Heart left ventricle (tissue), 13 donors: ENCODE measurements at regions not wholly inside any gene's neighbourhood (a gene's known extent, or its start where the extent isn't known, plus 50 kb on each side); places are given as distances from the start of the nearest gene placed in this dataset.

ENCODE experiments used
- CTCF ChIP-seq, 12 donors: fragments of 200-600 bp; sonication (generic) in 4 of 12; IDR thresholded peaks; one replicate each; pipeline versions ENCODE4 v1.5.0 to v1.8.0; 2018 to 2022; ENCODE audit warnings: antibody characterized with exemption in 12 of 12, mild to moderate bottlenecking in 5 of 12
- POLR2A ChIP-seq, 2 donors: fragments of 450-650 bp; IDR thresholded peaks; one replicate each; pipeline ENCODE4 v1.6.1; 2017; ENCODE audit warnings: antibody characterized with exemption in 2 of 2, mild to moderate bottlenecking in 2 of 2, moderate library complexity in 2 of 2
- donor health status: ischemic (EF 13 %, LVEDD 7.1; RV severe dilation, severe dysfunction).
- donor health status: DM: no; HTN: yes; CAD: no.
- donor health status: DM: no; HTN: no; CAD: no.
- donor health status: ischemic (EF 25% LVEDD 6.9; RV normal size, moderate dysfunction).
- donor health status: ischemic (EF 25% LVEDD 5.7; RV mildly dilated, moderate dysfunction).
- donor health status: ischemic (EF 35%, LVEDD 5.7; RV mildly dilated, moderate dysfunction).
- donor health status: nonischemic (EF 11% LVEDD 7.7; RV severe dilation, severe dysfunction).
- donor health status: DM: yes; HTN: yes; CAD: no.
- donor health status: PGD.
- donor health status: ischemic (EF 29% LVEDD 5.4; RV normal size, mild dysfunction).
- donor health status: nonischemic (EF 23%, LVEDD 6.1; RV moderate dilation, normal function).

- TF ChIP-seq POLR2A (IDR thresholded peaks at IDR 0.05) (no peak), CTCF (IDR thresholded peaks at IDR 0.05) (no peak)
These were observed 434.6 kb downstream of the ADAMTS20 start for GRCh38 chr12:43117226-43117930.
